ENCODE measurements at regions not wholly inside any gene's neighbourhood (a gene's known extent, or its start where the extent isn't known, plus 50 kb on each side); places are given as distances from the start of the nearest gene placed in this dataset.

GRCh38 chr21:39115576-39116235 lies 67.5 kb downstream of the PSMG1 start:
- Histone ChIP-seq H3K27me3 (ENCODE audit: control insufficient read depth, insufficient read depth, low read length) (no peaks in the 10 kb centered on the region), H3K4me3 (ENCODE audit: low read length in 3 of 3) (no peak overlapping the region), H3K4me1 (ENCODE audit: control insufficient read depth in 2 of 3, insufficient read depth in 2 of 3, low read depth in 1 of 3, low read length in 3 of 3) (no peaks in the 10 kb centered on the region), H3K9me3 (ENCODE audit: control insufficient read depth in 2 of 3, insufficient read depth in 1 of 3, low read length in 3 of 3) (no peaks in the 10 kb centered on the region), H3K27ac (ENCODE audit: low read depth in 2 of 2, low read length in 2 of 2) (no peak overlapping the region), H3K36me3 (ENCODE audit: control insufficient read depth in 2 of 3, insufficient read depth in 3 of 3, low read length in 3 of 3) (no peaks in the 10 kb centered on the region), H3K9ac (ENCODE audit: low read length in 3 of 3) (no peak overlapping the region)
- DNase-seq (no peak), FAIRE-seq (no peak)
- intact Hi-C loops (cut with DNase I): no loop called here
- TF ChIP-seq CTCF (IDR thresholded peaks at IDR 0.05; ENCODE audit: borderline replicate concordance, extremely low read depth, insufficient read depth): no peak

DNA sequence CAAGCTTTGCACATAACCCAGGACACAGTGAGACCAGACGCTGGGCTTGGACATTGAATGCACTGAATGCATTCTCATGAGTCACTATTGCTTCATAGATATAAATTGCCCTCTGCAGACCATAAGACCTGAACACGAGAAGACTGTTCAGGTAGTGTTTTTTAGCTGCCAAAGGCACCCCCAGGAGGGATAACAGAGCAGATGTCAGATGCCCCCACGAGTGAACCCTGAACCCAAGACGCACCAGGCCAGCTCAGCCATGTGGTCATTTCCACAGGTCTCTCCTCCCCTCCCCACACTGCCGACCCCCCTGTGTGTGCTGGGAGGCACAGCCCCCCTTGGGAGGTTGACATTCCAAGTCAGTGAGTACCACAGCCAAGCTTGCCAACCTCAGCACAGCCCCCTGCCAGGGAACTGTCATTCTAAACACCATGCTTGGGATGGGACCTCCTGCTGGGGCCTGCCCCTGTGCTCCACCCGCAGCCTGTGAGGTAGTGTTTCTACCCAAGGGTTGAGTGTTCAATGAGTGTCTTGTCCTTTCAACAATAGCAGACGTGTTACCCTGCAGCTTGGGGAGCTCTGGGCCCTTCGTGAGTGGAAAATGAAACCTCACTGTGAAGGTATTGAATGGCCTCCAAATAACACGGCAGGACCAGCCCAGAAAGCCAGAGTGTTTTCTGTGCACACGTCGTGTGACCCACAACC lies 68.2 kb downstream of the PSMG1 start:
- Histone ChIP-seq H3K9ac (ENCODE audit: low read length in 3 of 3) (no peak overlapping the region), H3K4me1 (ENCODE audit: control insufficient read depth in 2 of 3, insufficient read depth in 2 of 3, low read depth in 1 of 3, low read length in 3 of 3) (no peaks in the 10 kb centered on the region), H3K27ac (ENCODE audit: low read depth in 2 of 2, low read length in 2 of 2) (no peak overlapping the region), H3K4me3 (ENCODE audit: low read length in 3 of 3) (no peak overlapping the region), H3K9me3 (ENCODE audit: control insufficient read depth in 2 of 3, insufficient read depth in 1 of 3, low read length in 3 of 3) (no peaks in the 10 kb centered on the region), H3K27me3 (ENCODE audit: control insufficient read depth, insufficient read depth, low read length) (no peaks in the 10 kb centered on the region), H3K36me3 (ENCODE audit: control insufficient read depth in 2 of 3, insufficient read depth in 3 of 3, low read length in 3 of 3) (no peaks in the 10 kb centered on the region)
- TF ChIP-seq CTCF (IDR thresholded peaks at IDR 0.05; ENCODE audit: borderline replicate concordance, extremely low read depth, insufficient read depth): no peak
- no peak for DNase-seq
- FAIRE-seq: no peak
- intact Hi-C loops (cut with DNase I): no loop called here

- Histone ChIP-seq H3K9ac (ENCODE audit: low read length in 3 of 3) (no peak overlapping the region), H3K36me3 (ENCODE audit: control insufficient read depth in 2 of 3, insufficient read depth in 3 of 3, low read length in 3 of 3) (no peaks in the 10 kb centered on the region), H3K9me3 (ENCODE audit: control insufficient read depth in 2 of 3, insufficient read depth in 1 of 3, low read length in 3 of 3) (no peaks in the 10 kb centered on the region), H3K27ac (ENCODE audit: low read depth in 2 of 2, low read length in 2 of 2) (no peak overlapping the region), H3K27me3 (ENCODE audit: control insufficient read depth, insufficient read depth, low read length) (no peaks in the 10 kb centered on the region), H3K4me3 (ENCODE audit: low read length in 3 of 3) (no peak overlapping the region), H3K4me1 (ENCODE audit: control insufficient read depth in 2 of 3, insufficient read depth in 2 of 3, low read depth in 1 of 3, low read length in 3 of 3) (no peaks in the 10 kb centered on the region)
- FAIRE-seq: no peak
- DNase-seq: no peak
- TF ChIP-seq CTCF (IDR thresholded peaks at IDR 0.05; ENCODE audit: borderline replicate concordance, extremely low read depth, insufficient read depth): no peak
- intact Hi-C loops (cut with DNase I): no loop called here
Measured at GRCh38 chr21:39111931-39112550, 71.2 kb downstream of the PSMG1 start.

All from kidney (tissue), 13 donors.